Karpas-422 (cell line): ENCODE measurements at regions not wholly inside any gene's neighbourhood (a gene's known extent, or its start where the extent isn't known, plus 50 kb on each side); places are given as distances from the start of the nearest gene placed in this dataset.

Experiments
- DNase-seq: peaks from one replicate; pipeline ENCODE4 v3.0.0-alpha.2; 2015
- H2AFZ ChIP-seq: fragments of 200-600 bp; sonication (generic); 2 replicates; pipeline ENCODE4 v1.6.1; 2014; ENCODE audit warnings: antibody characterized with exemption, low read length, mixed read lengths
- H3K27ac ChIP-seq: fragments of 200-600 bp; sonication (generic); 2 replicates; pipeline ENCODE4 v1.5.1; 2014; ENCODE audit warnings: mild to moderate bottlenecking, low read length, moderate library complexity
- H3K27me3 ChIP-seq: fragments of 200-600 bp; sonication (generic); 2 replicates; pipeline ENCODE4 v1.6.1; 2014; ENCODE audit warnings: low read length, mixed read lengths
- H3K36me3 ChIP-seq: fragments of 200-600 bp; sonication (generic); 2 replicates; pipeline ENCODE4 v1.6.1; 2014; ENCODE audit warnings: low read length, mixed read lengths; ENCODE audit not compliant: insufficient read depth
- H3K4me1 ChIP-seq: fragments of 200-600 bp; sonication (generic); 2 replicates; pipeline ENCODE4 v1.6.1; 2014; ENCODE audit warnings: mild to moderate bottlenecking, low read length, mixed read lengths
- H3K4me2 ChIP-seq: fragments of 200-600 bp; sonication (generic); 2 replicates; pipeline ENCODE4 v1.6.1; 2014; ENCODE audit warnings: low read length, low read depth, mild to moderate bottlenecking; ENCODE audit not compliant: poor library complexity, severe bottlenecking
- H3K4me3 ChIP-seq: fragments of 200-600 bp; sonication (generic); 2 replicates; pipeline ENCODE4 v1.5.1; 2014; ENCODE audit warnings: mild to moderate bottlenecking, antibody characterized with exemption, low read length, mixed read lengths
- H3K79me2 ChIP-seq: fragments of 200-600 bp; sonication (generic); 2 replicates; pipeline ENCODE4 v1.6.1; 2014; ENCODE audit warnings: mild to moderate bottlenecking, low read length, mixed read lengths
- H3K9ac ChIP-seq: fragments of 200-600 bp; sonication (generic); 2 replicates; pipeline ENCODE4 v1.6.0; 2014; ENCODE audit warnings: low read length
- H3K9me2 ChIP-seq: fragments of 200-600 bp; sonication (generic), shearing (Covaris generic); replicated peaks from 2 replicates; pipeline ENCODE4 v1.6.0; 2014; ENCODE audit warnings: mild to moderate bottlenecking, low read length, moderate library complexity; ENCODE audit not compliant: insufficient read depth
- H3K9me3 ChIP-seq: fragments of 300-700, 200-600 bp; sonication (generic); 2 replicates; pipeline ENCODE4 v1.6.1; 2014; ENCODE audit warnings: low read length, mixed read lengths
- H4K20me1 ChIP-seq: fragments of 200-600 bp; sonication (generic); 2 replicates; pipeline ENCODE4 v1.6.1; 2014; ENCODE audit warnings: mild to moderate bottlenecking, antibody characterized with exemption, low read length, low read depth; ENCODE audit not compliant: insufficient read depth

DNA sequence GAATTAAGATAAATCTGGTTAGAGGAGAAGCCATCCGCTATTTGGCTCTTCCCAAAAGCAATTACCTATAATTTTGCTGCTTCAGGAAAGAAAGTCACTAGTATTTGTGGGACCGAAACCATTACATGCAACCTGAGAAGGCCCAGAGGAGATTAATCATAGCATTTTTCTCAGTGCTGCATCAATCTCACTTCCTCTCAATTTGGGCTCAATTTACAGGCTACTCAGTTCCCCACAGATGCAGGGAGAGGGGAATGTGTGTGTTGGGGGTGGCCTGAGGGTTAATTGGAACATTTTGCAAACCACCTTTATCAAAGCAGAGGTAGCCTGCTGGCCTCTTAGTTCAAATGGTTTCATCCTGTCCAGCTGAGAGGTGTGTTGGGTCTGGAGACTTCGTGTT lies 394.7 kb upstream of the ASIC2 start:
- Histone ChIP-seq H2AFZ (no peak overlapping the region), H3K9ac (no peak overlapping the region), H3K27me3 (no peaks in the 10 kb centered on the region), H3K27ac (no peak overlapping the region), H4K20me1 (no peaks in the 10 kb centered on the region), H3K79me2 (no peaks in the 10 kb centered on the region), H3K4me3 (no peak overlapping the region), H3K9me3 (no peaks in the 10 kb centered on the region), H3K4me2 (no peak overlapping the region), H3K36me3 (no peaks in the 10 kb centered on the region), H3K9me2 (no peaks in the 10 kb centered on the region), H3K4me1 (no peaks in the 10 kb centered on the region)
- no peak for DNase-seq

DNA sequence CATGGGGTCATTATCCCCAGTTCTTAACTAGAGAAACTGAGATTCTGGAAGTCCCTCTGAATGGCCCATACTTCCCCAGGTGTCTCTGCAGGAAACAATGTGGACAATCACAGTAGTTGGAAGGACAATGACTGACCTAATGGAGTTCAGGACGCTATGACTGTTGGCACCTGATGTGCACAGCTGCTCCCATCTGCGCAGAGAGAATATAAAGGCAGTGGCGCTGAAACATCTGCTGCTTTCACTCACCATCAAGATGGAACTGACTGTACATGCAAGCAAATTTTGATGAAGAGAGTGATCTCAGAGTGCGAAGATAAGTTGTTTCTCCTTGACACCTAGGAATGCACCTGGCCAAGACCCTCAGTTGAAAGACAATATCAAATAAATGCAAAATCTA lies 395.7 kb upstream of the ASIC2 start:
- Histone ChIP-seq H3K27ac (no peak overlapping the region), H3K27me3 (no peaks in the 10 kb centered on the region), H3K4me2 (no peak overlapping the region), H2AFZ (no peak overlapping the region), H3K9ac (no peak overlapping the region), H3K9me2 (no peaks in the 10 kb centered on the region), H3K36me3 (no peaks in the 10 kb centered on the region), H3K9me3 (no peaks in the 10 kb centered on the region), H3K4me3 (no peak overlapping the region), H3K79me2 (no peaks in the 10 kb centered on the region), H4K20me1 (no peaks in the 10 kb centered on the region), H3K4me1 (no peaks in the 10 kb centered on the region)
- no peak for DNase-seq

DNA sequence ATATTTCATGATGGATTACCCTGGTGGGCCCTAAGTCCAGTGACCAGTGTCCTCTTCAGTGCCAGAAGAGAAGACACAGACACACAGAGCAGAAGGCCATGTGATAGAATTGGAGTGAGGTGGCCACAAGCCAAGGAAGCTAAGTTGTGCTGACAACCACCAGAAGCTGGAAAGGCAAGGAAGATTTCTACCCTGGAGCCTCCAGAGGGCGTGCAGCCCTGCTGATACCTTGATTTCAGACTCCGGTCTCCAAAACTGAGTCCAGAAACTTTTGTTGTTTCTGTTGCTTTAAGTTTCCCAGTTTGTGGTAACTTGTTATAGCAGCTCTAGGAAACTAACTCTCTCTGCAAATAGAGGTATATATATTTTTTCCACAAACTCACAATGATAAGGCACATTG lies 396.6 kb upstream of the ASIC2 start:
- no peak overlapping the region for H2AFZ ChIP-seq
- H3K4me2 ChIP-seq = no peak overlapping the region
- H3K9me3 ChIP-seq = no peaks in the 10 kb centered on the region
- H3K36me3 ChIP-seq = no peaks in the 10 kb centered on the region
- peak; percentile 42 for DNase-seq
- H3K4me3 ChIP-seq = no peak overlapping the region
- H3K9ac ChIP-seq = no peak overlapping the region
- no peaks in the 10 kb centered on the region for H3K4me1 ChIP-seq
- H4K20me1 ChIP-seq = no peaks in the 10 kb centered on the region
- H3K9me2 ChIP-seq = no peaks in the 10 kb centered on the region
- no peaks in the 10 kb centered on the region for H3K27me3 ChIP-seq
- no peak overlapping the region for H3K27ac ChIP-seq
- H3K79me2 ChIP-seq = no peaks in the 10 kb centered on the region

GRCh38 chr17:33695431-33695830 lies 402.3 kb upstream of the ASIC2 start:
- no peak overlapping the region for H3K4me2 ChIP-seq
- no peaks in the 10 kb centered on the region for H3K27me3 ChIP-seq
- no peaks in the 10 kb centered on the region for H3K9me2 ChIP-seq
- no peaks in the 10 kb centered on the region for H3K79me2 ChIP-seq
- no peaks in the 10 kb centered on the region for H3K36me3 ChIP-seq
- H3K27ac ChIP-seq = no peak overlapping the region
- no peaks in the 10 kb centered on the region for H3K9me3 ChIP-seq
- no peak overlapping the region for H3K4me3 ChIP-seq
- H3K4me1 ChIP-seq = no peaks in the 10 kb centered on the region
- no peak for DNase-seq
- no peak overlapping the region for H3K9ac ChIP-seq
- H4K20me1 ChIP-seq = no peaks in the 10 kb centered on the region
- no peak overlapping the region for H2AFZ ChIP-seq

DNA sequence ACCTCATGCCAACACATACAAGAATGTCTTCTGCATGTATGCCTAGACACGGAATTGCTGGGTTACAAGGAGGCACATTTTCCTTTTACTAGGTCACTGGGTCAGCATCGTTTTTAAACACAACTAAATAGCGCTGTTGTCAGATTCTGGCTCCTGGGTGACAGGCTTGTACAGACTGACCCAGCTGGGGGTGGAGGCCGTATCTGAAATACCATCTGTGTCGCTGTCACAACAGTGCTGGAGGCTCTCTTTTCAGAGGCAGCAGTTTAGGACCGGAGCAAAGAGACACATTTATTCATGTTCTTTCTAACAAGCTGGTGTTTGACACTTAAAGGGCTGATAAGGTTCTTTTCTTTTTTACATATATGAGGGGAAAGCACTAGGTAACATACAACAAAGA lies 403.0 kb upstream of the ASIC2 start:
- Histone ChIP-seq H3K9me3 (no peaks in the 10 kb centered on the region), H3K4me1 (no peaks in the 10 kb centered on the region), H2AFZ (no peak overlapping the region), H3K27me3 (no peaks in the 10 kb centered on the region), H3K4me3 (no peak overlapping the region), H3K9me2 (no peaks in the 10 kb centered on the region), H3K9ac (no peak overlapping the region), H3K79me2 (no peaks in the 10 kb centered on the region), H4K20me1 (no peaks in the 10 kb centered on the region), H3K4me2 (no peak overlapping the region), H3K27ac (no peak overlapping the region), H3K36me3 (no peaks in the 10 kb centered on the region)
- DNase-seq = no peak

- H3K27me3 ChIP-seq = no peaks in the 10 kb centered on the region
- no peaks in the 10 kb centered on the region for H3K9me3 ChIP-seq
- H3K79me2 ChIP-seq = no peaks in the 10 kb centered on the region
- no peaks in the 10 kb centered on the region for H3K36me3 ChIP-seq
- no peak for DNase-seq
- H3K9ac ChIP-seq = no peak overlapping the region
- no peak overlapping the region for H2AFZ ChIP-seq
- H4K20me1 ChIP-seq = no peaks in the 10 kb centered on the region
- H3K4me2 ChIP-seq = no peak overlapping the region
- H3K27ac ChIP-seq = no peak overlapping the region
- H3K9me2 ChIP-seq = no peaks in the 10 kb centered on the region
- no peak overlapping the region for H3K4me3 ChIP-seq
- no peaks in the 10 kb centered on the region for H3K4me1 ChIP-seq
Measured at GRCh38 chr17:33697557-33697956, 404.5 kb upstream of the ASIC2 start.

- Histone ChIP-seq H3K27me3 (no peaks in the 10 kb centered on the region), H3K9me2 (no peaks in the 10 kb centered on the region), H3K4me2 (no peak overlapping the region), H3K9me3 (no peaks in the 10 kb centered on the region), H3K9ac (no peak overlapping the region), H3K4me1 (no peaks in the 10 kb centered on the region), H3K4me3 (no peak overlapping the region), H4K20me1 (no peaks in the 10 kb centered on the region), H2AFZ (no peak overlapping the region), H3K36me3 (no peaks in the 10 kb centered on the region), H3K27ac (no peak overlapping the region), H3K79me2 (no peaks in the 10 kb centered on the region)
- no peak for DNase-seq
Measured at GRCh38 chr17:33701910-33702309, 408.8 kb upstream of the ASIC2 start.

DNA sequence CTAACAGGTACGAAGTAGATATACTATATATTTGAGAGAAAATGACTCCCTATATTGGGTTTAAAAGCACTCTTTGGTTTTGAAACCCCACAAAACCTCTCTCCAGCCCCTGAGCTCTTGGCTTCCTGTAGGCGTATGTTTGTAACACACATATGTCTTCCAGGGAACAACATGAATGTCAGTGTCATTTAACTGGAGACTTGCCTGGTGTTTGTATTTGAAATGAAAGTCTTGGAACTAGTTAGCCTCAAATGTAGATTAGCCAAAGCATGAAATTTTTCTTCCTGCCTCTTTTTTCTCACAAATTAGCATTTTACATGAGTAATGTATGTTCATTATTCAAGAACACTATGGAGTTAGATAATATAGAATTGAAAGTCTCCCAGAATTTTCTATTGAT lies 411.8 kb upstream of the ASIC2 start:
- H3K4me2 ChIP-seq = no peak overlapping the region
- H3K79me2 ChIP-seq = no peaks in the 10 kb centered on the region
- H3K9me3 ChIP-seq = no peaks in the 10 kb centered on the region
- no peak overlapping the region for H3K9ac ChIP-seq
- H4K20me1 ChIP-seq = no peaks in the 10 kb centered on the region
- no peaks in the 10 kb centered on the region for H3K27me3 ChIP-seq
- H3K27ac ChIP-seq = no peak overlapping the region
- no peak overlapping the region for H3K4me3 ChIP-seq
- no peaks in the 10 kb centered on the region for H3K36me3 ChIP-seq
- H3K9me2 ChIP-seq = no peaks in the 10 kb centered on the region
- no peak overlapping the region for H2AFZ ChIP-seq
- DNase-seq = no peak
- no peaks in the 10 kb centered on the region for H3K4me1 ChIP-seq

- no peaks in the 10 kb centered on the region for H4K20me1 ChIP-seq
- DNase-seq = no peak
Measured at GRCh38 chr17:33709881-33710280, 416.8 kb upstream of the ASIC2 start.

More at GRCh38 chr17:33709881-33710280, 416.8 kb upstream of the ASIC2 start:
- Histone ChIP-seq H3K79me2 (no peaks in the 10 kb centered on the region), H3K9me2 (no peaks in the 10 kb centered on the region), H3K9ac (no peak overlapping the region), H3K36me3 (no peaks in the 10 kb centered on the region), H3K4me2 (no peak overlapping the region), H3K9me3 (no peaks in the 10 kb centered on the region), H3K27me3 (no peaks in the 10 kb centered on the region), H3K27ac (no peak overlapping the region), H3K4me3 (no peak overlapping the region), H2AFZ (no peak overlapping the region), H3K4me1 (no peaks in the 10 kb centered on the region)
